ENCODE measurements at regions not wholly inside any gene's neighbourhood (a gene's known extent, or its start where the extent isn't known, plus 50 kb on each side); places are given as distances from the start of the nearest gene placed in this dataset.

DNA sequence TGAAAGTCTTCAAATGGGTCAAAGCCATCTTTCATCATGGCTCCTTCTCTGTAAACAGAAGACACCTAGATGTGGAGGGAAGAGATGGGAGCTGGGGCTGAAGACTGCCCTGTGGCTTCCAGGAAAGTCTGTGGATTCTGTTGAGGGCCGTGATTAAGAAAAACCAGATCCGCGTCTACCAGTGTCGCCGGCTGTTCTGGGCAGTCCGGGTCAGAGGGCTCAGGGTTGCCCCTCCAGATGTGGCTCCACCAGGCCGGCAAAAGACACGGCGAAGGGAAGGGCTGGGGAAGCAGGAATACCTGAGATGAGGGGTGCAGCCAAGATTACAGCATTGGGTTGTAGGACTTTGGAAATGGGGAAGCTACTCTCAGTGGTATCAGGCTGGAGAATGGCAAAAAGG lies 162.6 kb downstream of the RHOU start:
- TF ChIP-seq CHCHD3 (CRISPR knock-in tag; IDR thresholded peaks at IDR 0.05) (no peak), FOXA3 (CRISPR knock-in tag; IDR thresholded peaks at IDR 0.05) (no peak), BORCS8-MEF2B (CRISPR knock-in tag; IDR thresholded peaks at IDR 0.05) (no peak), TBX3 (IDR thresholded peaks at IDR 0.05; ENCODE audit: borderline replicate concordance) (no peak), DNMT3B (CRISPR knock-in tag; conservative IDR thresholded peaks at IDR 0.05) (no peak), ZNF225 (CRISPR knock-in tag; IDR thresholded peaks at IDR 0.05) (no peak), POLR2A (IDR thresholded peaks at IDR 0.05; ENCODE audit: insufficient read depth in 1 of 2, low read depth in 2 of 2, low read length in 2 of 2) (no peak), ZSCAN31 (CRISPR knock-in tag; IDR thresholded peaks at IDR 0.05; ENCODE audit: low read depth) (no peak), MTA3 (CRISPR knock-in tag; IDR thresholded peaks at IDR 0.05) (no peak)
- TF ChIP-seq, protein P1, sequence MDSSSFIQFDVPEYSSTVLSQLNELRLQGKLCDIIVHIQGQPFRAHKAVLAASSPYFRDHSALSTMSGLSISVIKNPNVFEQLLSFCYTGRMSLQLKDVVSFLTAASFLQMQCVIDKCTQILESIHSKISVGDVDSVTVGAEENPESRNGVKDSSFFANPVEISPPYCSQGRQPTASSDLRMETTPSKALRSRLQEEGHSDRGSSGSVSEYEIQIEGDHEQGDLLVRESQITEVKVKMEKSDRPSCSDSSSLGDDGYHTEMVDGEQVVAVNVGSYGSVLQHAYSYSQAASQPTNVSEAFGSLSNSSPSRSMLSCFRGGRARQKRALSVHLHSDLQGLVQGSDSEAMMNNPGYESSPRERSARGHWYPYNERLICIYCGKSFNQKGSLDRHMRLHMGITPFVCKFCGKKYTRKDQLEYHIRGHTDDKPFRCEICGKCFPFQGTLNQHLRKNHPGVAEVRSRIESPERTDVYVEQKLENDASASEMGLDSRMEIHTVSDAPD (CRISPR knock-in tag; IDR thresholded peaks at IDR 0.05) = no peak

All from HepG2 (cell line).